H1 (cell line): ENCODE measurements at regions not wholly inside any gene's neighbourhood (a gene's known extent, or its start where the extent isn't known, plus 50 kb on each side); places are given as distances from the start of the nearest gene placed in this dataset.

ENCODE experiments used
- CTCF ChIA-PET: fragments of 300-600 bp; sonication (Branson Sonifier 250); formaldehyde crosslinking; loops from one replicate; lab custom pipeline; 2021; ENCODE audit not compliant: partially characterized antibody; lab: Charles Lee
- POLR2A ChIA-PET: fragments of 300-600 bp; sonication (Branson Sonifier 250); formaldehyde crosslinking; loops from one replicate; lab custom pipeline; 2021; ENCODE audit warnings: inconsistent platforms; ENCODE audit not compliant: partially characterized antibody; lab: Charles Lee
- DNase-seq, 2 experiments: peaks; one replicate each; pipeline versions ENCODE4 v3.0.0 to v3.0.0-alpha.2; 2010 to 2022; ENCODE audit warnings: low spot score in 2 of 2, low read depth in 1 of 2, mixed read lengths in 1 of 2
- FAIRE-seq: peaks from 2 replicates; lab custom pipeline; 2011; peaks lifted over from hg19 to GRCh38; lab: Jason Lieb, UNC
- H2AFZ ChIP-seq: 2 replicates; pipeline ENCODE4 v1.8.1; 2012; ENCODE audit warnings: low read length, inconsistent platforms
- H2AK5ac ChIP-seq: 2 replicates; pipeline ENCODE4 v1.6.1; 2013; ENCODE audit warnings: low read depth, low read length
- H2BK120ac ChIP-seq: replicated peaks from 2 replicates; pipeline ENCODE3; 2013; ENCODE audit warnings: low read depth, low read length, inconsistent platforms
- H2BK12ac ChIP-seq: 2 replicates; pipeline ENCODE4 v1.6.1; 2013; ENCODE audit warnings: low read depth, low read length
- H2BK15ac ChIP-seq: 2 replicates; pipeline ENCODE4 v1.6.1; 2013; ENCODE audit warnings: low read length
- H2BK20ac ChIP-seq: 2 replicates; pipeline ENCODE4 v1.6.1; 2013; ENCODE audit warnings: low read length
- H2BK5ac ChIP-seq: 2 replicates; pipeline ENCODE4 v1.6.1; 2013; ENCODE audit warnings: low read depth, low read length
- H3K14ac ChIP-seq: 2 replicates; pipeline ENCODE4 v1.6.1; 2013; ENCODE audit warnings: inconsistent platforms; ENCODE audit not compliant: insufficient read length
- H3K18ac ChIP-seq: 2 replicates; pipeline ENCODE4 v1.6.1; 2013; ENCODE audit warnings: low read length; ENCODE audit errors: extremely low read depth
- H3K23ac ChIP-seq: 2 replicates; pipeline ENCODE4 v1.6.1; 2013; ENCODE audit warnings: inconsistent platforms; ENCODE audit not compliant: insufficient read length
- H3K23me2 ChIP-seq: 2 replicates; pipeline ENCODE4 v1.6.1; 2013; ENCODE audit warnings: low read depth, low read length
- H3K27ac ChIP-seq: 2 replicates; pipeline ENCODE4 v1.6.1; 2011; ENCODE audit warnings: low read depth, low read length, inconsistent platforms
- H3K27me3 ChIP-seq, 4 experiments: replicated peaks in 1 of 4; 1 replicate in 1 of 4; 2 replicates in 3 of 4; pipeline versions ENCODE4 v1.6.1 to v1.8.1; 2011 to 2013; ENCODE audit warnings: low read length in 3 of 4, mild to moderate bottlenecking in 3 of 4, inconsistent platforms in 2 of 4, mixed read lengths in 2 of 4, moderate library complexity in 1 of 4; ENCODE audit not compliant: control insufficient read depth in 3 of 4, insufficient read depth in 3 of 4; ENCODE audit errors: extremely low read depth in 1 of 4
- H3K36me3 ChIP-seq, 4 experiments: 2 replicates each; pipeline versions ENCODE4 v1.6.1 to v1.8.1; 2011 to 2013; ENCODE audit warnings: mild to moderate bottlenecking in 4 of 4, low read length in 3 of 4, moderate library complexity in 2 of 4, control low read depth in 1 of 4, inconsistent platforms in 1 of 4; ENCODE audit not compliant: insufficient read depth in 4 of 4, control insufficient read depth in 2 of 4
- H3K4ac ChIP-seq: replicated peaks from 2 replicates; pipeline ENCODE3; 2013; ENCODE audit warnings: low read length, low read depth, mixed read lengths, inconsistent platforms; ENCODE audit not compliant: insufficient read length
- H3K4me1 ChIP-seq, 4 experiments: replicated peaks in 1 of 4; 1 replicate in 1 of 4; 2 replicates in 3 of 4; pipeline versions ENCODE4 v1.6.1 to v1.8.1; 2011 to 2013; ENCODE audit warnings: low read length in 3 of 4, inconsistent platforms in 2 of 4, mixed read lengths in 1 of 4; ENCODE audit not compliant: insufficient read depth in 4 of 4, control insufficient read depth in 3 of 4
- H3K4me2 ChIP-seq, 2 experiments: 2 replicates each; pipeline versions ENCODE4 v1.6.1 to v1.8.1; 2011 to 2013; ENCODE audit warnings: low read depth in 2 of 2, low read length in 2 of 2, control low read depth in 1 of 2, inconsistent platforms in 1 of 2, mild to moderate bottlenecking in 1 of 2; ENCODE audit not compliant: insufficient read depth in 1 of 2
- H3K4me3 ChIP-seq, 4 experiments: fragments of 200-600, 300-600 bp in 1 of 4; sonication (generic), shearing (Covaris generic), sonication (Bioruptor Twin) in 1 of 4; 2 replicates each; pipeline versions ENCODE4 v1.5.1 to v1.8.1; 2011 to 2016; ENCODE audit warnings: low read length in 4 of 4, low read depth in 3 of 4, control low read depth in 2 of 4, inconsistent platforms in 2 of 4, mild to moderate bottlenecking in 2 of 4, mixed read lengths in 1 of 4, moderate library complexity in 1 of 4; ENCODE audit not compliant: insufficient read depth in 2 of 4; ENCODE audit errors: extremely low read depth in 1 of 4
- H3K56ac ChIP-seq: replicated peaks from 2 replicates; pipeline ENCODE3; 2013; ENCODE audit warnings: low read depth, mild to moderate bottlenecking, mixed read lengths, low read length, inconsistent platforms; ENCODE audit not compliant: insufficient read length
- H3K79me1 ChIP-seq: 2 replicates; pipeline ENCODE4 v1.6.1; 2013; ENCODE audit warnings: low read depth, low read length, control low read depth
- H3K79me2 ChIP-seq, 2 experiments: 2 replicates each; pipeline versions ENCODE4 v1.6.1 to v1.8.1; 2012 to 2013; ENCODE audit warnings: low read length in 2 of 2, mild to moderate bottlenecking in 2 of 2, inconsistent platforms in 1 of 2; ENCODE audit not compliant: insufficient read depth in 2 of 2, control insufficient read depth in 1 of 2
- H3K9ac ChIP-seq, 4 experiments: replicated peaks in 1 of 4; 1 replicate in 1 of 4; 2 replicates in 3 of 4; pipeline versions ENCODE4 v1.6.1 to v1.8.1; 2011 to 2013; ENCODE audit warnings: low read depth in 3 of 4, low read length in 3 of 4, control low read depth in 2 of 4, mild to moderate bottlenecking in 2 of 4, moderate library complexity in 2 of 4, inconsistent platforms in 1 of 4; ENCODE audit errors: extremely low read depth in 1 of 4
- H3K9me3 ChIP-seq, 2 experiments: 2 replicates each; pipeline versions ENCODE4 v1.6.1 to v1.8.1; 2012 to 2013; ENCODE audit warnings: mild to moderate bottlenecking in 2 of 2, moderate library complexity in 2 of 2, control low read depth in 1 of 2, inconsistent platforms in 1 of 2, low read depth in 1 of 2, low read length in 1 of 2, mixed read lengths in 1 of 2; ENCODE audit not compliant: insufficient read depth in 2 of 2
- H4K20me1 ChIP-seq, 2 experiments: replicated peaks in 1 of 2; 2 replicates each; pipeline versions ENCODE3 to v1.8.1; 2011 to 2013; ENCODE audit warnings: inconsistent platforms in 2 of 2, low read length in 2 of 2, mild to moderate bottlenecking in 1 of 2; ENCODE audit not compliant: insufficient read depth in 2 of 2, control insufficient read depth in 1 of 2
- H4K5ac ChIP-seq: 2 replicates; pipeline ENCODE4 v1.6.1; 2013; ENCODE audit warnings: low read length, low read depth, mixed read lengths, inconsistent platforms; ENCODE audit not compliant: insufficient read length
- H4K8ac ChIP-seq: 2 replicates; pipeline ENCODE4 v1.8.0; 2013; ENCODE audit warnings: mild to moderate bottlenecking, moderate library complexity, low read length, inconsistent platforms; ENCODE audit not compliant: insufficient read depth; ENCODE audit errors: extremely low read depth
- H4K91ac ChIP-seq: replicated peaks from 2 replicates; pipeline ENCODE3; 2013; ENCODE audit warnings: low read length, mixed read lengths, inconsistent platforms; ENCODE audit not compliant: insufficient read length
- ATF3 ChIP-seq: IDR thresholded peaks from 2 replicates; pipeline ENCODE4 v1.6.1; 2011; ENCODE audit warnings: low read depth, mild to moderate bottlenecking, low read length; ENCODE audit not compliant: insufficient read depth
- BRCA1 ChIP-seq: IDR thresholded peaks from 2 replicates; pipeline ENCODE4 v1.6.1; 2012; ENCODE audit warnings: low read depth, low read length, improper control_type of control experiment
- CBX8 ChIP-seq: fragments of 300-800, 300-1000 bp; sonication (generic); IDR thresholded peaks from 2 replicates; pipeline ENCODE4 v1.7.1; 2016; ENCODE audit warnings: low read depth, low read length, borderline replicate concordance
- CEBPB ChIP-seq: IDR thresholded peaks from 2 replicates; pipeline ENCODE4 v1.6.1; 2012; ENCODE audit warnings: low read depth, low read length
- CHD1 ChIP-seq: IDR thresholded peaks from 2 replicates; pipeline ENCODE4 v1.6.1; 2012; ENCODE audit warnings: low read depth, low read length, improper control_type of control experiment
- EZH2 ChIP-seq: fragments of 200-600 bp; sonication (generic); IDR thresholded peaks from 2 replicates; pipeline ENCODE4 v1.7.1; 2012; ENCODE audit warnings: low read depth, mild to moderate bottlenecking, moderate library complexity, low read length, inconsistent platforms; ENCODE audit not compliant: severe bottlenecking
- JUN ChIP-seq: IDR thresholded peaks from 2 replicates; pipeline ENCODE4 v1.6.1; 2011; ENCODE audit warnings: low read depth, mild to moderate bottlenecking, improper control_type of control experiment, low read length
- JUND ChIP-seq: IDR thresholded peaks from 2 replicates; pipeline ENCODE4 v1.6.1; 2011; ENCODE audit warnings: mild to moderate bottlenecking, improper control_type of control experiment, low read length
- PHF8 ChIP-seq: fragments of 200-600 bp; sonication (generic); conservative IDR thresholded peaks from 2 replicates; pipeline ENCODE4 v1.7.1; 2012; ENCODE audit warnings: low read depth, mild to moderate bottlenecking, inconsistent platforms, low read length, moderate library complexity
- RFX5 ChIP-seq: IDR thresholded peaks from 2 replicates; pipeline ENCODE4 v1.6.1; 2011; ENCODE audit warnings: low read depth, low read length, improper control_type of control experiment, borderline replicate concordance
- RXRA ChIP-seq: IDR thresholded peaks from 2 replicates; pipeline ENCODE4 v1.6.1; 2011; ENCODE audit warnings: low read depth, mild to moderate bottlenecking, low read length, moderate library complexity; ENCODE audit not compliant: insufficient read depth
- SP1 ChIP-seq: IDR thresholded peaks from 2 replicates; pipeline ENCODE4 v1.6.1; 2011; ENCODE audit warnings: low read depth, low read length
- SP2 ChIP-seq: IDR thresholded peaks from 2 replicates; pipeline ENCODE4 v1.6.1; 2012; ENCODE audit warnings: mild to moderate bottlenecking, low read length, inconsistent platforms
- SUZ12 ChIP-seq: fragments of 200-600 bp; sonication (generic); IDR thresholded peaks from 2 replicates; pipeline ENCODE4 v1.6.1; 2012; ENCODE audit warnings: mild to moderate bottlenecking, inconsistent platforms, low read length, moderate library complexity, mixed read lengths
- TBP ChIP-seq: IDR thresholded peaks from 2 replicates; pipeline ENCODE4 v1.6.1; 2011; ENCODE audit warnings: low read depth, low read length, improper control_type of control experiment
- WGBS, 2 experiments: shearing (Covaris generic) in 1 of 2; methylation state at CpG; one replicate each; pipeline versions ENCODE4 v1.1.6 to v1.1.7; 2013 to 2015; ENCODE audit warnings: low lambda C conversion rate in 2 of 2, mixed read lengths in 2 of 2, inconsistent platforms in 1 of 2, low coverage in 1 of 2, missing lambda C conversion rate in 1 of 2; ENCODE audit not compliant: insufficient replicate concordance in 2 of 2, insufficient coverage in 1 of 2, insufficient read length in 1 of 2; ENCODE audit errors: extremely low coverage in 1 of 2, missing lambda C conversion rate in 1 of 2; 5-methylcytosine and 5-hydroxymethylcytosine counted together

DNA sequence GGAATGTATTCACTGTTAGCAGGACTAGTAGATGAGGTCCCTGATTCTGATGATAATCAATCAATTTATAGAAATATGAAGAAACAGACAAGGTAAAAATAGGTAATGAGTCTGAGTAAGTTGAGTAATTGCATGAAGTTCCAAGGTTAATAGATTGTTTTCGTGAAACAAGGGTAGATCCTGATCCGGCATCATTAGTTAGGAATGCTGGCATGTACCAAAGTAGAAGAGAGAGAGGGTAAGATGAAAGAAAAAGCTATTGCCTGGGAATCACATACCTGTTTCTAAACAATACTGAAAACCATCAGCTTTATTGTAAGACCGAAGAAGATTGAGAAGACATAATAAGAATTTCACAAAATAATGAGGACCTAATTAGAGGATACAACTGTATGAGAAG is 118.1 kb upstream of the ARPP21 start:
- Histone ChIP-seq H4K5ac (no peak overlapping the region), H2BK15ac (no peak overlapping the region), H3K9me3 (no peaks in the 10 kb centered on the region), H3K4me2 (no peak overlapping the region), H3K27ac (no peak overlapping the region), H2BK12ac (no peak overlapping the region), H4K20me1 (no peaks in the 10 kb centered on the region), H2BK120ac (no peak overlapping the region), H3K27me3 (no peaks in the 10 kb centered on the region), H3K36me3 (no peaks in the 10 kb centered on the region), H3K4ac (no peak overlapping the region), H3K4me1 (no peaks in the 10 kb centered on the region), H3K23me2 (no peaks in the 10 kb centered on the region), H2BK20ac (no peak overlapping the region), H3K23ac (no peak overlapping the region), H4K8ac (no peak overlapping the region), H3K79me1 (no peaks in the 10 kb centered on the region), H4K91ac (no peak overlapping the region), H3K18ac (no peak overlapping the region), H3K56ac (no peak overlapping the region), H3K9ac (no peak overlapping the region), H3K14ac (no peak overlapping the region), H3K4me3 (no peak overlapping the region), H2BK5ac (no peak overlapping the region), H2AK5ac (no peak overlapping the region), H2AFZ (no peak overlapping the region), H3K79me2 (no peaks in the 10 kb centered on the region)
- CTCF ChIA-PET: no interaction called here
- POLR2A ChIA-PET: no interaction called here
- DNase-seq (no peak), FAIRE-seq (no peak)
- WGBS, 2 experiments: 94% methylated on average over 3 of the region's 3 CpGs; no CpG with 5 or more reads in 1 of the 2 experiments
- TF ChIP-seq JUN: no peak
- TF ChIP-seq SUZ12: no peak
- TF ChIP-seq EZH2: no peak
- no peak for TF ChIP-seq CEBPB
- TF ChIP-seq SP1: no peak
- TF ChIP-seq RXRA: no peak
- no peak for TF ChIP-seq RFX5
- TF ChIP-seq BRCA1: no peak
- TF ChIP-seq ATF3: no peak
- no peak for TF ChIP-seq CHD1
- no peak for TF ChIP-seq CBX8
- no peak for TF ChIP-seq JUND
- no peak for TF ChIP-seq TBP
- no peak for TF ChIP-seq PHF8
- TF ChIP-seq SP2: no peak
